ENCODE measurements at regions not wholly inside any gene's neighbourhood (a gene's known extent, or its start where the extent isn't known, plus 50 kb on each side); places are given as distances from the start of the nearest gene placed in this dataset.

- no peak for TF ChIP-seq MAX (IDR thresholded peaks at IDR 0.05)
- no peak for TF ChIP-seq CTCF (IDR thresholded peaks at IDR 0.05; ENCODE audit: low read depth, low read length, missing input control)
- TF ChIP-seq SP1 (IDR thresholded peaks at IDR 0.05), result no peak
- TF ChIP-seq TAF1 (conservative IDR thresholded peaks at IDR 0.05), result no peak
- TF ChIP-seq RAD21 (IDR thresholded peaks at IDR 0.05), result no peak
- no peak for TF ChIP-seq GABPA (IDR thresholded peaks at IDR 0.05 in 1 of 2, conservative IDR thresholded peaks at IDR 0.05 in 1 of 2)
- TF ChIP-seq ZBTB33 (IDR thresholded peaks at IDR 0.05), result no peak
- TF ChIP-seq EGR1 (IDR thresholded peaks at IDR 0.05; ENCODE audit: low read depth in 2 of 2), result no peak
These were observed 77.1 kb upstream of the UBE2E1 start for GRCh38 chr3:23728601-23729117.

Measured in liver (tissue), 3 donors.